LNCaP clone FGC (cell line): ENCODE measurements at regions not wholly inside any gene's neighbourhood (a gene's known extent, or its start where the extent isn't known, plus 50 kb on each side); places are given as distances from the start of the nearest gene placed in this dataset.

Source experiments
- DNase-seq: peaks from one replicate; pipeline ENCODE4 v3.0.0-alpha.2; 2011; ENCODE audit warnings: low read depth
- H3K4me3 ChIP-seq: 2 replicates; pipeline ENCODE4 v1.5.1; 2011; ENCODE audit warnings: mild to moderate bottlenecking, low read depth, low read length, control low read depth
- TF ChIP-seq, protein P1 (sequence below): IDR thresholded peaks from 2 replicates; pipeline ENCODE4 v1.5.1; 2012; ENCODE audit warnings: mild to moderate bottlenecking; ENCODE audit not compliant: control insufficient read depth, insufficient read depth; ENCODE audit errors: extremely low read depth

DNA sequence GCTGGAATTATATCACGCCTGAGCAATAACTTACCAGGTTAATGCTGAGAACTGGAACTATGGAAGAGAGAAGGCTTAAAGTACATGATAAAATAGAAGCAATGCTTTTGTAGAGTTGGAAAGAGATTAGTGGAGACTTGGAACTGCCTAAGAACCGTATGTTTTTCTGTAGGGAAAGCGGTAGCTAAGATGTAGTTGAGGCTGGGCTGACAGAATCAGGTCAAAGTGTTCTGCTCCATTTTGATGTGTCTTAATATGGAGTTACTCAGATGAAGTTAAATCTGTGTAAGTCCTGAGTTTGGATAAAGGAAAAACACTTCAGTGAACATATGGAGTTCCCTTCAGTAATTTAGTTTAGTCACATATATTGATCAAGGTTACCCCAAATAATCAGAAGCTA lies 860.9 kb upstream of the CXADR start:
- no peak overlapping the region for H3K4me3 ChIP-seq
- no peak for DNase-seq
- TF ChIP-seq, protein P1, sequence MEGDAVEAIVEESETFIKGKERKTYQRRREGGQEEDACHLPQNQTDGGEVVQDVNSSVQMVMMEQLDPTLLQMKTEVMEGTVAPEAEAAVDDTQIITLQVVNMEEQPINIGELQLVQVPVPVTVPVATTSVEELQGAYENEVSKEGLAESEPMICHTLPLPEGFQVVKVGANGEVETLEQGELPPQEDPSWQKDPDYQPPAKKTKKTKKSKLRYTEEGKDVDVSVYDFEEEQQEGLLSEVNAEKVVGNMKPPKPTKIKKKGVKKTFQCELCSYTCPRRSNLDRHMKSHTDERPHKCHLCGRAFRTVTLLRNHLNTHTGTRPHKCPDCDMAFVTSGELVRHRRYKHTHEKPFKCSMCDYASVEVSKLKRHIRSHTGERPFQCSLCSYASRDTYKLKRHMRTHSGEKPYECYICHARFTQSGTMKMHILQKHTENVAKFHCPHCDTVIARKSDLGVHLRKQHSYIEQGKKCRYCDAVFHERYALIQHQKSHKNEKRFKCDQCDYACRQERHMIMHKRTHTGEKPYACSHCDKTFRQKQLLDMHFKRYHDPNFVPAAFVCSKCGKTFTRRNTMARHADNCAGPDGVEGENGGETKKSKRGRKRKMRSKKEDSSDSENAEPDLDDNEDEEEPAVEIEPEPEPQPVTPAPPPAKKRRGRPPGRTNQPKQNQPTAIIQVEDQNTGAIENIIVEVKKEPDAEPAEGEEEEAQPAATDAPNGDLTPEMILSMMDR: no peak

DNA sequence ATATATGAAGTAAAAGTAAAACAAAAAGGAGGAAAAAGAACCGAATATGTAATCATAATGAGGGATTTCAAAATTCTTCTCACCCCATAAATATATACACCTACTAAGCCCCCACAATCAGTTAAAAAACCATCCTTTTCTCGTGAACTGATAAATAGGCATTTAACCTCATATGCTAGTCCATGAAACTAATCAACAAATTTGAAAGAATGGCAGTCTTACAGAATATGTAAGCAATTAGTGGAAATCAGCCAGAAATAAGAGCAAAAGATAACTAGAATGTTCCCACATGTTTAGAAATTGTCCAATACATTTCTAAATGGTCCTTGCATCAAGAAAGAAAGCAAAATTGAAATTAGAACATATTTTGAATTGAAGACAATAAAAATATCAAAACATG lies 849.4 kb upstream of the CXADR start:
- TF ChIP-seq, protein P1: no peak
- H3K4me3 ChIP-seq: no peak overlapping the region
- no peak for DNase-seq

DNA sequence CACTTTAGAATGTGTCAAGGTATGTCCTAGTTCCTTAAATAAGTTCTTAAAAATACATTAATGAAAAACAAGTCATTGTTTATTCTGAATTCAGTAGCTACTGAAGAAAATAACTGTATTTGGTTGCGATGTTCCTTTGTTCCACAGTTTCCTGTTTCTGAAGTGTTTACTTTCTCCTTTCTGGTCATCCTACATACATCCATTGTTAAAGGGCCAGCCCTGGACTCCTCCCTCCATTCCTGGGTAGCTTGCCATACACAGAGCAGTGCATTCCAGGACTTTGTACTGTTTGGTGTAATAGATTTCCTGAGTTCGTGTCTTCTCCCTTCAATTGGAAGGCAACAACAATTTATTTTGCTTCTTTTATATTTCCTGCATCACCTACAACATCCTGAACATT lies 845.4 kb upstream of the CXADR start:
- DNase-seq: no peak
- TF ChIP-seq, protein P1: no peak
- H3K4me3 ChIP-seq: no peak overlapping the region

DNA sequence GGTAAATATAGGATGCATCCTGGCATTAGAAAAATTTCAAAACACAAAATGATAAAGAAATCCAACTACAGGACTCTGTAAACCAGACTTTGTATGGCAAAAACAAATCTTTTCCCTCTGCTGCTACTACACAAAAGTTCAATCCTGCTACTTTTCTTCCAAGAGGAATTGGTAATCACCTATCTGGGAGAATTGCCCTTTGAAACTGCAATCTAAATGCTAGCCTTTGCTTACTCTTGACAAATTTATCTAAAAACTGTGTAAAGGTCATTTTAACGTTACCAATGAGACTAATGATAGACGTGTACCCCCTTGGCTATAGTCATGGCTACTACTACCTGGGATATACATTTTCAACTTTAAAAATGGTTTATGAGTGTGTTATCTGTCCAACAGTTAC lies 837.9 kb upstream of the CXADR start:
- DNase-seq: no peak
- H3K4me3 ChIP-seq: no peak overlapping the region
- TF ChIP-seq, protein P1: no peak

DNA sequence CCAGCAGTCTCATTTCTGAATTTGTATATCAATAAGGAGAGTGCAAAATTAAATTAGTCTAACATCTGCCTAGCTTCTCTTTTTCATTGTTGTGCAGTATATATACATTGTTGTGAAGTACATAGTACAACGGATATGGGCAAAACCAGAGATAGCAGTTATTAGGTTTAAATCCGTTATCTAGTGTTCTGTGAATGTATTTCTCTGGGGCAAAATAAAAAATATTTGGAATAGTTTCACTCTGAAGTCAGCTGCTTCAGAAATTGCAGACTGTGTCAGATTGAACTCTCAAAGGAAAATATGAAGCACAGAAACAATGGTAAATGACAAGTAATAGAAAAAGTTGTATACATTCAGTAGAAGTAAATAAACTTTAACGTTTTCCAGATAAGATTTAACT lies 836.5 kb upstream of the CXADR start:
- no peak for DNase-seq
- TF ChIP-seq, protein P1: no peak
- no peak overlapping the region for H3K4me3 ChIP-seq

DNA sequence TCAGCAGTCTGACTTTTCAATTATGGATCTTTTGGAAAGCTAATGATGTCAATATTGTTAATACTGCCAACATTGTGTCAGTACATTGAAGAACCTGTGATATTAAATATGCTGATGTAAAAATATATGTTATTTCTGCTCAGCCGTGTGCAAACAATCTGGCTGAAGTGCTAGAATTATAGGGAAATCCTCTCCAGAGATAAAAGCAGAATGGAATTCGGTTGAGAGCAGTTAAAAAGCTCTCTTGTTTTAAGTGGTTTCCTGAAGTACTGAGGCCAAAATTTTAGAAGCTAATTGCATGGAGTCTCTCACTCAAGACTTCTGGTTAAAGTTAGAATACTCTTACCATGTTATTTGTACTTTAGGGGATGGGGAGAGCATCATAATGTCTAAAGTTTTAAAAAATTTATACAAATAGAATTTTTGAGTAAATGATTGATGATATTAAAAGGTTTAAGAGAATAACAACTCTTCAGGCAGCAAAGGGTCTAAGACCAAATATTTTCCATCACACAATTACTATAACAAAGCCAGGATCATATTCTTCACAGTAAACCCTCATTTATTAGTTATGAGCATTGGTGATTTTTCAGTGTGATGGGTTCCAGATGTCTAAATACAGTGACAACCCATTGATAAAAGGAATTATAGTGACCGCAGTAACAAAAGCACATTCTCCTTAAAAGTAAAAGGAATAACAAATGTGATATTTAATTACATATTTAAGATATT lies 834.2 kb upstream of the CXADR start:
- TF ChIP-seq, protein P1: no peak
- H3K4me3 ChIP-seq: no peak overlapping the region
- no peak for DNase-seq

DNA sequence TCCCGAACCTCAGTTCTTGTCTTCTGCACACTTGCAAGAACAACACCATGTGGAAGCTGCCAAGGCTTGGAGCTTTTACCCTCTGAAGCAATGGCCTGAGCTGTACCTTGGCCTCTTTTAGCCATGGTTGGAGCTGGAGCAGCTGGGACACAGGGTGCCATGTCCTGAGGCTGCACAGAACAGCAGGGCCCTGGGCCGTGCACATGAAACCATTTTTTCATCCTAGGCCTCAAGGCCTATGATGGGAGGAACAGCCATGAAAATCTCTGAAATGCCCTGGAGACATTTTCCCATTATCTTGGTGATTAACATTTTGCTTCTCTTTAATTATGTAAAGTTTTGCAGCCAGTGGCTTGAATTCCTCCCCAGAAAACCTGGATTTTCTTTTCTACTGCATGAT lies 817.8 kb upstream of the CXADR start:
- no peak overlapping the region for H3K4me3 ChIP-seq
- DNase-seq: no peak
- TF ChIP-seq, protein P1: no peak
